Smooth muscle cell (in vitro differentiated cells): ENCODE measurements at regions not wholly inside any gene's neighbourhood (a gene's known extent, or its start where the extent isn't known, plus 50 kb on each side); places are given as distances from the start of the nearest gene placed in this dataset.
"Not testable (repeated sequence)": the region's sequence is repeated elsewhere in the genome, so short reads cannot be mapped to it uniquely, and the experiment has no call there.

Source experiments
- DNase-seq: peaks from one replicate; lab custom pipeline; 2025; ENCODE audit not compliant: unreplicated experiment; lab: John Stamatoyannopoulos, UW
- H2AFZ ChIP-seq: fragments of 200-600 bp; sonication (generic); 2 replicates; pipeline ENCODE4 v1.6.0; 2016; ENCODE audit warnings: antibody characterized with exemption, low read depth, mild to moderate bottlenecking
- H3F3A ChIP-seq: fragments of 200-600 bp; sonication (generic); 2 replicates; pipeline ENCODE4 v1.6.0; 2017; ENCODE audit warnings: antibody characterized with exemption, low read depth
- H3K27ac ChIP-seq: fragments of 200-600 bp; sonication (generic); 2 replicates; pipeline ENCODE4 v1.5.1; 2016; ENCODE audit warnings: low read depth, mild to moderate bottlenecking
- H3K27me3 ChIP-seq: fragments of 200-600 bp; sonication (generic); 2 replicates; pipeline ENCODE4 v1.6.1; 2016; ENCODE audit warnings: low read depth, mild to moderate bottlenecking
- H3K36me3 ChIP-seq: fragments of 200-600 bp; sonication (generic); 2 replicates; pipeline ENCODE4 v1.5.1; 2016; ENCODE audit warnings: low read depth
- H3K4me1 ChIP-seq: fragments of 200-600 bp; sonication (generic); 2 replicates; pipeline ENCODE4 v1.5.1; 2016; ENCODE audit warnings: low read depth
- H3K4me2 ChIP-seq: fragments of 200-600 bp; sonication (generic); 2 replicates; pipeline ENCODE4 v1.6.0; 2016; ENCODE audit warnings: mild to moderate bottlenecking
- H3K4me3 ChIP-seq: fragments of 200-600 bp; sonication (generic); 2 replicates; pipeline ENCODE4 v1.5.1; 2016; ENCODE audit warnings: mild to moderate bottlenecking
- H3K79me2 ChIP-seq: fragments of 200-600 bp; sonication (generic); 2 replicates; pipeline ENCODE4 v1.6.0; 2016; ENCODE audit warnings: low read depth, mild to moderate bottlenecking
- H3K9ac ChIP-seq: fragments of 200-600 bp; sonication (generic); 2 replicates; pipeline ENCODE4 v1.6.0; 2016; ENCODE audit warnings: low read depth
- H3K9me3 ChIP-seq: fragments of 200-600 bp; sonication (generic); replicated peaks from 2 replicates; pipeline ENCODE4 v1.5.1; 2016; ENCODE audit warnings: low read depth
- H4K20me1 ChIP-seq: fragments of 200-600 bp; sonication (generic); 2 replicates; pipeline ENCODE4 v1.6.0; 2016; ENCODE audit warnings: low read depth
- WGBS: methylation state at CpG from one replicate; pipeline ENCODE4 v1.1.7; 2016; ENCODE audit warnings: low lambda C conversion rate; 5-methylcytosine and 5-hydroxymethylcytosine counted together
- TF ChIP-seq, protein P1 (sequence below): fragments of 200-600 bp; sonication (generic); IDR thresholded peaks from 2 replicates; pipeline ENCODE4 v1.5.1; 2017; ENCODE audit warnings: borderline replicate concordance, mild to moderate bottlenecking, antibody characterized with exemption; ENCODE audit not compliant: insufficient read depth, poor library complexity, severe bottlenecking

GRCh38 chr1:111052246-111052645 lies 87.6 kb downstream of the DRAM2 start:
- TF ChIP-seq, protein P1, sequence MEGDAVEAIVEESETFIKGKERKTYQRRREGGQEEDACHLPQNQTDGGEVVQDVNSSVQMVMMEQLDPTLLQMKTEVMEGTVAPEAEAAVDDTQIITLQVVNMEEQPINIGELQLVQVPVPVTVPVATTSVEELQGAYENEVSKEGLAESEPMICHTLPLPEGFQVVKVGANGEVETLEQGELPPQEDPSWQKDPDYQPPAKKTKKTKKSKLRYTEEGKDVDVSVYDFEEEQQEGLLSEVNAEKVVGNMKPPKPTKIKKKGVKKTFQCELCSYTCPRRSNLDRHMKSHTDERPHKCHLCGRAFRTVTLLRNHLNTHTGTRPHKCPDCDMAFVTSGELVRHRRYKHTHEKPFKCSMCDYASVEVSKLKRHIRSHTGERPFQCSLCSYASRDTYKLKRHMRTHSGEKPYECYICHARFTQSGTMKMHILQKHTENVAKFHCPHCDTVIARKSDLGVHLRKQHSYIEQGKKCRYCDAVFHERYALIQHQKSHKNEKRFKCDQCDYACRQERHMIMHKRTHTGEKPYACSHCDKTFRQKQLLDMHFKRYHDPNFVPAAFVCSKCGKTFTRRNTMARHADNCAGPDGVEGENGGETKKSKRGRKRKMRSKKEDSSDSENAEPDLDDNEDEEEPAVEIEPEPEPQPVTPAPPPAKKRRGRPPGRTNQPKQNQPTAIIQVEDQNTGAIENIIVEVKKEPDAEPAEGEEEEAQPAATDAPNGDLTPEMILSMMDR: no peak
- no peaks in the 10 kb centered on the region for H3K4me1 ChIP-seq
- H3K36me3 ChIP-seq: no peaks in the 10 kb centered on the region
- H3K9me3 ChIP-seq: no peaks in the 10 kb centered on the region
- H3K4me2 ChIP-seq: no peak overlapping the region
- 48% methylated on average over 1 of the region's 1 CpG for WGBS
- H2AFZ ChIP-seq: no peak overlapping the region
- H3K79me2 ChIP-seq: no peaks in the 10 kb centered on the region
- no peak overlapping the region for H3K4me3 ChIP-seq
- no peaks in the 10 kb centered on the region for H3K27me3 ChIP-seq
- H3F3A ChIP-seq: no peaks in the 10 kb centered on the region
- no peak overlapping the region for H3K27ac ChIP-seq
- DNase-seq: no peak
- no peaks in the 10 kb centered on the region for H4K20me1 ChIP-seq
- H3K9ac ChIP-seq: no peak overlapping the region

- not testable (repeated sequence) for H3K9me3 ChIP-seq, DNase-seq, H2AFZ ChIP-seq, H3F3A ChIP-seq, H3K27me3 ChIP-seq, H4K20me1 ChIP-seq, H3K4me3 ChIP-seq, H3K79me2 ChIP-seq, H3K4me2 ChIP-seq, H3K36me3 ChIP-seq, H3K27ac ChIP-seq, H3K4me1 ChIP-seq, H3K9ac ChIP-seq
- 90% methylated on average over 1 of the region's 1 CpG for WGBS
Observed at GRCh38 chr1:111048253-111048652, 84.5 kb upstream of the LRIF1 start.

DNA sequence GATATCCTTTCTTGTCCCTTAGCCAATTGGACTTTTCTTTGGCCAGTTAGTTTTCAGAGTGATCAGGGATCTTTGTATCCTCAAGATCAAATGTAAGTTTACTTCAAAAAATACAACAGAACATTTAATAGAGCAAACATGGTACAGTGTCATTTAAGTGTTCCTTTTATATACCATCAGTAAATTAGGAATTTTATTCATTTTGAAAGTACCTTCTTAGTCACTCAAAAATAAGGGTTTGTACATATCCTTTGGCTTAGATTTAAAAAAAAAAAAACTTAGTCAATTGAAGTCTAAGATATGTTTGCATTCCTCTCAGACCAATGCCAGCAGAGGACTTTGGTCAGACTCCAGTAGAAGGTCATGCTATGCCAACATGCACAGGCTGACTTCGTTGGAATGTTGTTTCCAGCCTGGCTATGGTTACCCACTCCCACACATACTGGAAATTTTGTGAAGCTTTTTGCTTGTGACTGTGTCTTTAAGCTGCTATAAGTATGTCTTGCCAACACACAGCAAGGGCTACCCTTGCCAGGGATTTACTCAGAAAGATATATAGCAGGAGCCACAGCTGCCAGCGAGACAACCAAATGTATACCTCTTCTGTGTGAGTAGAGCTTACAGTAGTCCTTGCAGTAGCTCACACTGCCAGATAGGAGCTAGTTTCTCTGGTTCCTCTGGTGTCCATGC lies 81.5 kb upstream of the LRIF1 start:
- H3K27ac ChIP-seq: no peak overlapping the region
- no peaks in the 10 kb centered on the region for H3F3A ChIP-seq
- H3K27me3 ChIP-seq: no peaks in the 10 kb centered on the region
- no peaks in the 10 kb centered on the region for H4K20me1 ChIP-seq
- no peak overlapping the region for H3K9ac ChIP-seq
- H3K4me1 ChIP-seq: no peaks in the 10 kb centered on the region
- H3K79me2 ChIP-seq: no peaks in the 10 kb centered on the region
- H3K4me3 ChIP-seq: no peak overlapping the region
- no peak overlapping the region for H3K4me2 ChIP-seq
- TF ChIP-seq, protein P1: no peak
- H3K36me3 ChIP-seq: no peaks in the 10 kb centered on the region
- no peaks in the 10 kb centered on the region for H3K9me3 ChIP-seq
- H2AFZ ChIP-seq: no peak overlapping the region
- 65% methylated on average over 2 of the region's 2 CpGs for WGBS
- no peak for DNase-seq

DNA sequence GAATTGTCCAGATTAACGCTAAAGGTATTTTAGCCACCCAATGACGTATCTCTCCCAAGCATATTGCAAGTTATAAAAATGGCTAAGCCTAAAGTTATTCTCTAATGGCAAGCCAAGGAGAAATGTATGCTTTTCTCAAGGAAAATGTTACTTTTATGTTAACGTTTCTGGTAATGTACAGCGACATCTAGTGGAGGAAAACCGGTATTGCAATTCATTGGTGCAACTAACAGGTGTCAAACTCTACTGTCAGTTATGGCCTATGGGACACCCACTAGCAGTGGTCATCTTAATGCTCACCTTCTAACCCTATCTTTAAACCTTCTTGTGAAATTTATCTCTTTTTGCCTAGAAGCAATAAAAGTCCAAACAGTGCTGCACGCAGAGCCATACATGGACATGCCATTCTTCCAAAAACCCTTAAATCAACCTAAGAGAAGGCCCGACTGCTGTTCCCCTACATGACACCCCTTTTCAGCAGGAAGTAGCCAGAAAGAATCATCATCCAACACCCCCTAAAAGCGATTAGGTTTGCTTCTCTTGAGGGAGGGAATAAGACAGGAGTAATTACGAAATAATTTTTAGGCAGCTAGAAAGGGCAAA lies 68.7 kb upstream of the LRIF1 start:
- Histone ChIP-seq H3K79me2 (no peaks in the 10 kb centered on the region), H3K27ac (no peak overlapping the region), H3K4me2 (no peak overlapping the region), H3K9ac (no peak overlapping the region), H3K4me1 (no peaks in the 10 kb centered on the region), H4K20me1 (no peaks in the 10 kb centered on the region), H3K4me3 (no peak overlapping the region), H3K9me3 (no peaks in the 10 kb centered on the region), H3K36me3 (no peaks in the 10 kb centered on the region), H2AFZ (no peak overlapping the region), H3K27me3 (no peaks in the 10 kb centered on the region), H3F3A (no peaks in the 10 kb centered on the region)
- TF ChIP-seq, protein P1: peak; percentile 91
- no peak for DNase-seq
- WGBS: 24% methylated on average over 9 of the region's 9 CpGs
